HG02884 (cell line): ENCODE measurements at regions not wholly inside any gene's neighbourhood (a gene's known extent, or its start where the extent isn't known, plus 50 kb on each side); places are given as distances from the start of the nearest gene placed in this dataset.
"Not testable (repeated sequence)": the region's sequence is repeated elsewhere in the genome, so short reads cannot be mapped to it uniquely, and the experiment has no call there.

ENCODE experiments used
- ATAC-seq: cut with Tn5 transposase; IDR thresholded peaks from one replicate; pipeline ENCODE4 v1.9.1; 2021; ENCODE audit warnings: mild to moderate bottlenecking, moderate library complexity; ENCODE audit not compliant: unreplicated experiment

- ATAC-seq = no peak
Measured at GRCh38 chr14:106694638-106695393, 1168.4 kb downstream of the TMEM121 start.

DNA sequence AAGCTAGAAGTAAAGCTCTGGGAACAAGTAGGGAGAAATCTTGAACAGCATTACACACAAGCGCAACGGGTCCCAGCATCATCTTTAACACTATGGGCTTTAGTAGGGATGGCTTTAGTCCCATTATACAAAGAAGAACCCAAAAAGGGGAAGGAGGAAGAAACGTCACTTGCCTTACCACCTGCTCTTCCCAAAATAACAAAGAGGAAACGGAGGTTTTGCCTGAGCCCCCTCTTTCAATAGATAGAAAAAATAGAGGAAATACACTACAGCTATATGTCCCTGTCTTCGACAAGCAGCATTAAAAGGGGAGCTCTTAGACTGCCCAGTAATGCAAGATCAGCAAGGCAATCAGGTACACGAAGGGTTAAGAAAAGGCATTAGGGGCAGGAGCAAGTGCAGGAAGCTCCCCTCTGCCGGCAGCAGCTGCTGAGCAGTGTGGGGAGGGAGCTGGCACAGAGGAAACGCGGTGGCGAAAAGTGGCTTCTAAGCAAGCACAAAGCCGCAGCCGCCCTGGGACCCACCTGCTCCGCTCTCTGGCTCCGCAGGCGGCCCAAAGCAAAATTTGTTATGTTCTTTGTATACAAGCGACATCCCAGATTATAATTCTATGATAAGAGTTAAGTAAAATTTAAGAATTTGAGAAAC lies 1172.4 kb downstream of the TMEM121 start:
- ATAC-seq = not testable (repeated sequence)

GRCh38 chr14:106703651-106704050 lies 1177.3 kb downstream of the TMEM121 start:
- not testable (repeated sequence) for ATAC-seq

DNA sequence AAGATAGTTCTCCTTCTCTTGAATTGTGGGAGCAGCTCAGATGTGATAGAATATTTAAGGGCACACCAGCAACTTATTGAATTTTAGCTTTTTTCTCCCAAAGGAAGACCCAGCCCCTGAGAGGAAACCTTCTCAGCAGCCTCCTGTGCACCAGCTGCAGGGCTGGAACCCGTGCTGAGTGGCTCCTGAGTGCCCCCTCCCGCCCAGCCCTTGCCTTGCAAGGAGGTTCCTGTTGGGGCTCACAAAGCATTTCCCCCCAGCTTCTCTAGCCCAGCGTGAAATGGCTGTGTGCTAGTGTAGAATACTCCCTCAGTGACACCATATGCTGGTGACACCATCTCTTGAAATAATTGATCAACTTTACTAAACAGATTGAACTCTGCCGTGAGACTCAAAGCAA lies 1180.1 kb downstream of the TMEM121 start:
- not testable (repeated sequence) for ATAC-seq

GRCh38 chr14:106710187-106710586 lies 1183.8 kb downstream of the TMEM121 start:
- ATAC-seq = not testable (repeated sequence)

GRCh38 chr14:106712513-106712912 lies 1186.1 kb downstream of the TMEM121 start:
- ATAC-seq = not testable (repeated sequence)

DNA sequence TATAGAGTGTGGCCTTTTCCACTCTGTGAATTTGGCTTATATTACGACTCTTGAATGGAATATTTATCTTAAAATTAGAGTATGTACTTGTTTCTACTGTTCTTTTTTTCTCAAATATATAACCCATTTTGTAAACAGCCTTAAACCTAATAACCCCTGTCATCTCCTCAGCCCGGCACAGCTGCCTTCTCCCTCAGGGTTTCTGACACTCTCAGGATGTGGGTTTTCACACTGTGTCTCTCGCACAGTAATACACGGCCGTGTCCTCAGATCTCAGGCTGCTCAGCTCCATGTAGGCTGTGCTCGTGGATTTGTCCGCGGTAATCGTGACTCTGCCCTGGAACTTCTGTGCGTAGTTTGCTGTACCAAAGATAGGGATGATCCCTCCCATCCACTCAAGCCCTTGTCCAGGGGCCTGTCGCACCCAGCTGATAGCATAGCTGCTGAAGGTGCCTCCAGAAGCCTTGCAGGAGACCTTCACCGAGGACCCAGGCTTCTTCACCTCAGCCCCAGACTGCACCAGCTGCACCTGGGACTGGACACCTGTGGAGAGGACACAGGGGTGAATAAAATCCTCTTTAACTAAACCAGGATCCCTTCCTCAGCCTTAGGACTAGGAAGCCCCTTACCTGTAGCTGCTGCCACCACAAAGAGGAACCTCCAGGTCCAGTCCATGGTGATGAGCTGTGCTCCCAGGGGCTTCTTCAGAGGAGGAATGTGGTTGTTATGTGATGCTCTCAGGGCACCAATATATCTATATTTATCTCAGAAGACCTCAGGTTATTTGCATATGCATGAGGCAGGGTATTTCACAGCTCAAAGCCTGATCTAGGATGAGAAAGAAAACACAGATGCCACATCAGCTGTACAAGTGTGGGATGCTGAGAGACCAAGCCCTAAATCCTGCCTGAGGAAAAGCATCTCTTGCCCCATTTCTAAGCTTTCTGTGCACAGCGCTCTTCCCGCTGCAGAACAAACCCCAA lies 1188.4 kb downstream of the TMEM121 start:
- not testable (repeated sequence) for ATAC-seq

GRCh38 chr14:106717544-106717943 lies 1191.2 kb downstream of the TMEM121 start:
- ATAC-seq = not testable (repeated sequence)

- not testable (repeated sequence) for ATAC-seq
Measured at GRCh38 chr14:106719880-106720279, 1193.5 kb downstream of the TMEM121 start.

DNA sequence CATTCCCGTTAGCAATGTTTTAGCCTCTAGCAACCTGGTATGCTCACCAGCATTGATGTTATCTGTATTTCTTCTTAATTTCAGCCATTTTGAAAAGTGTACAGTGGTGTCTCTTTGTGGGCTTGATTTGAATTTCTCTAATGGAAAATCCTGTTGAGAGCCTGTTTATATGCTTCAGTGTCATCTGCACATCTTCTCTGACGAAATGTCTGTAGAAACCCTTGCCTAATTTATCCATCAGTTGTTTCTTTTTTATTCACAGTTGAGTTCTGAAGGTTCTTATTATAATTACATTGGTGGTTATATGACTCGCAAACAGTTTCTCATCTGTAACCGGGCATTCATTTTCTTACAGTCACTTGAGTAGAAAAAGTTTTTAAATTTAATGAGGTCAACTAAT lies 1195.5 kb downstream of the TMEM121 start:
- ATAC-seq = not testable (repeated sequence)

- ATAC-seq = not testable (repeated sequence)
Measured at GRCh38 chr14:106722813-106723687, 1196.7 kb downstream of the TMEM121 start.

DNA sequence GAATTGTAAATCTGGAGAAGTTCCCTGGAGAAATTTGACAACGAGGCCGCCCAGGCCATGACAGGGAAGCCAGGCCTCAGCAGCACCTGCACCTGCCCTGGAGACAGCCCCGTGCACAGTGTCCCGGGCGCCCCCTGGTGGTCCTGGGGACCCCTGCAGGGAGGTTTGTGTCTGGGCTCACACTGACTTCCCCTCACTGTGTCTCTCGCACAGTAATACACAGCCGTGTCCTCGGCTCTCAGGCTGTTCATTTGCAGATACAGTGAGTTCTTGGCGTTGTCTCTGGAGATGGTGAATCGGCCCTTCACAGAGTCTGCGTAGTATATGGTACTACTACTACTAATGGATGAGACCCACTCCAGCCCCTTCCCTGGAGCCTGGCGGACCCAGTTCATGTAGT lies 1201.6 kb downstream of the TMEM121 start:
- not testable (repeated sequence) for ATAC-seq

- ATAC-seq = no peak
Measured at GRCh38 chr14:106728611-106729010, 1202.2 kb downstream of the TMEM121 start.

GRCh38 chr14:106729551-106729950 lies 1203.2 kb downstream of the TMEM121 start:
- ATAC-seq = no peak

GRCh38 chr14:106733771-106734170 lies 1207.4 kb downstream of the TMEM121 start:
- ATAC-seq = no peak

GRCh38 chr14:106737021-106737420 lies 1210.6 kb downstream of the TMEM121 start:
- no peak for ATAC-seq

DNA sequence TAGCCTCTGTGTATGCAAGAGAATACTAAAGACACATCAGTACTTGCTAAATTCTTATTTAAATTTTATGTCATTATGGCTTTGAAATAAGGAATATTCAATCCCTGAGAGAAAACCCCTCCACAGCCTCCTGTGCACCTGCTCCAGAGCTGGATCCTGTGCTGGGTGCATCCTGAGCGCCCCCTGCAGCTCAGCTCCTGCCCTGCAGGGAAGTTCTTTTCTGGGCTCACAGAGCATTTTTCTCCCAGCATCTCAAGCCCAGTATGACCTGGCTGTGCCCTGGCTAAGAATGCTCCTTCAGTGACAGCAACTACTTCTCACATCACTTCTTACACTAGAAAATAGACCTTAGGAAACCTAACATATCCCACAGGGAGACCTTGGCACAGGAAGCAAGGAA lies 1211.7 kb downstream of the TMEM121 start:
- no peak for ATAC-seq

DNA sequence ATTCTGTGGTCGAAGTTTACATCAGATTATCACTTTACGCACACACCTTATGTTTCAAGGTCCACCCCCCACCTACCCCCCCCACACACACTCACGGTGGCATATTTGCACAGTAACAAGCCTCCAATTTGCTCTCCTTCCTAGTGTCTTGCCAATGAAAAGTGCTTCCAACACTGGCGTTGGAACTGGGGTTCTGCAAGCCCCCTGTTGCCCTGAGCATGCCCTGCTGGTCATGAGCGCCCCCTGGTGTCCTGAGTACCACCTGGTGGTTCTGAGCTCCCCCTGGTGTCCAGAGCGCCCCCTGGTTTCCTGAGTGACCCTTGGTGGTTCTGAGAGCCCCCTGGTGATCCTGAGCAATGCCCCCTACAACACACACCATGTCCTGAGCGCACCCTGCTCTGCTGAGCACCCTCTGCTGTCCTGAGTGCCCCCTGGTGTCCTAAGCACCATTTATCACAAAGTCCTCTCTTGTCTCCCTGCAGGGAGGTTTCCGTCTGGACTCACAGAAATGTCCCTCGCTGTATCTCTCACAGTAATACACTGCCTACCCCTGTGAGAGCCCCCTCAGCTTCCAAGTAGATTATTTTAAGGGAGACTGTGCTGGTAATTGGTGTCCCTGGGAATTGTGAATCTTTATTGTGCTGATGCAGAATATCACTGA lies 1212.3 kb downstream of the TMEM121 start:
- ATAC-seq = not testable (repeated sequence)

- ATAC-seq = not testable (repeated sequence)
Measured at GRCh38 chr14:106741086-106741827, 1214.9 kb downstream of the TMEM121 start.
